PC-9 (cell line): ENCODE measurements at regions not wholly inside any gene's neighbourhood (a gene's known extent, or its start where the extent isn't known, plus 50 kb on each side); places are given as distances from the start of the nearest gene placed in this dataset.

Experiments
- EZH2 ChIP-seq: fragments of 200-600 bp; sonication (generic); IDR thresholded peaks from 2 replicates; pipeline ENCODE4 v1.8.0; 2017; ENCODE audit warnings: antibody characterized with exemption, low read depth
- TF ChIP-seq, protein P1 (sequence below): fragments of 200-600 bp; sonication (generic); conservative IDR thresholded peaks from 2 replicates; pipeline ENCODE4 v1.6.1; 2017; ENCODE audit warnings: mixed run types, antibody characterized with exemption, mild to moderate bottlenecking, moderate library complexity

DNA sequence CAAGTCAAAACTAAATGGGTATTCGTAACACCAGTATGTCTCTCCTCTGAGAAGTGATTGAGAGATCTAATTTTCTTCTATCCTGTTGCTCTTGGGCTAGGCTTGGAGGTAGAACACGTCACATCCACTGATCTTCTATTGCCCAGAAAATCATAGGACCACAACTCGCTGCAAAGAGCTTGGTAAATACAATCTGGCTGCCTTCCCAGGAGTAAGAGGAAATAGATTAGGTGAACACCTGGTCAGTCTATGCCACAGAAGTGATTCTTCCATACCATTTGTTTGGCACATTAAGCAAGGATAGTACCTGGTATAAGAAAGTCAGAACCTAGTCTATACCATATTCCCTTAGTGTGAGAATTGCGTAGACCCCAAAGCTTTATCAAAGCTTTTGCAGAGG lies 129.3 kb upstream of the PHYHIPL start:
- TF ChIP-seq, protein P1, sequence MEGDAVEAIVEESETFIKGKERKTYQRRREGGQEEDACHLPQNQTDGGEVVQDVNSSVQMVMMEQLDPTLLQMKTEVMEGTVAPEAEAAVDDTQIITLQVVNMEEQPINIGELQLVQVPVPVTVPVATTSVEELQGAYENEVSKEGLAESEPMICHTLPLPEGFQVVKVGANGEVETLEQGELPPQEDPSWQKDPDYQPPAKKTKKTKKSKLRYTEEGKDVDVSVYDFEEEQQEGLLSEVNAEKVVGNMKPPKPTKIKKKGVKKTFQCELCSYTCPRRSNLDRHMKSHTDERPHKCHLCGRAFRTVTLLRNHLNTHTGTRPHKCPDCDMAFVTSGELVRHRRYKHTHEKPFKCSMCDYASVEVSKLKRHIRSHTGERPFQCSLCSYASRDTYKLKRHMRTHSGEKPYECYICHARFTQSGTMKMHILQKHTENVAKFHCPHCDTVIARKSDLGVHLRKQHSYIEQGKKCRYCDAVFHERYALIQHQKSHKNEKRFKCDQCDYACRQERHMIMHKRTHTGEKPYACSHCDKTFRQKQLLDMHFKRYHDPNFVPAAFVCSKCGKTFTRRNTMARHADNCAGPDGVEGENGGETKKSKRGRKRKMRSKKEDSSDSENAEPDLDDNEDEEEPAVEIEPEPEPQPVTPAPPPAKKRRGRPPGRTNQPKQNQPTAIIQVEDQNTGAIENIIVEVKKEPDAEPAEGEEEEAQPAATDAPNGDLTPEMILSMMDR: no peak
- TF ChIP-seq EZH2: no peak
